ENCODE measurements at regions not wholly inside any gene's neighbourhood (a gene's known extent, or its start where the extent isn't known, plus 50 kb on each side); places are given as distances from the start of the nearest gene placed in this dataset.

- H3K27me3 ChIP-seq = no peaks in the 10 kb centered on the region
- no peak for DNase-seq (ENCODE audit: low spot score in 2 of 2)
- intact Hi-C loops (cut with DNase I) = no loop called here
These were observed 640.2 kb upstream of the KIRREL3 start for GRCh38 chr11:127640561-127641451.

DNA sequence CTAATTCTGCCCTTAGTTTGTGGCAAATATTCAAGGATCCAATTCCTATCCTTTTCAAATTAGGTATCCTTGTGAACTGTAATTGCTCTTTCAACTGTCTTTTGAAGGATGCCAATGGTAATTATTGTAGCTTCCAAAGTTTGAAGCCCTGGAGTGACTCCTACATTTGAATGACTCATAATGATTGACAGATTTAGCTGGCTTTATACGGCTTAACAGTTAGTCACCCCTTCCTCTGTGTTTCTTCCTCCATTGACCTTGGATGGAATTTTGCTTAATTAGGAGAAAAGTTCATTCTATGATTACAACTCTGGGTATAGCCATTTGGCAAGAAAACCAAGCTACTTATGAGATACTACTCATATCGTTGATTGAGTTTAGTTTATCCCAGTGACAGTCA is 639.3 kb upstream of the KIRREL3 start:
- Histone ChIP-seq H3K9me3 (no peaks in the 10 kb centered on the region), H3K36me3 (no peaks in the 10 kb centered on the region), H3K4me1 (no peaks in the 10 kb centered on the region), H3K27me3 (no peaks in the 10 kb centered on the region), H3K4me3 (no peak overlapping the region), H3K27ac (no peak overlapping the region)
- intact Hi-C loops (cut with DNase I) = no loop called here
- TF ChIP-seq, protein P1, sequence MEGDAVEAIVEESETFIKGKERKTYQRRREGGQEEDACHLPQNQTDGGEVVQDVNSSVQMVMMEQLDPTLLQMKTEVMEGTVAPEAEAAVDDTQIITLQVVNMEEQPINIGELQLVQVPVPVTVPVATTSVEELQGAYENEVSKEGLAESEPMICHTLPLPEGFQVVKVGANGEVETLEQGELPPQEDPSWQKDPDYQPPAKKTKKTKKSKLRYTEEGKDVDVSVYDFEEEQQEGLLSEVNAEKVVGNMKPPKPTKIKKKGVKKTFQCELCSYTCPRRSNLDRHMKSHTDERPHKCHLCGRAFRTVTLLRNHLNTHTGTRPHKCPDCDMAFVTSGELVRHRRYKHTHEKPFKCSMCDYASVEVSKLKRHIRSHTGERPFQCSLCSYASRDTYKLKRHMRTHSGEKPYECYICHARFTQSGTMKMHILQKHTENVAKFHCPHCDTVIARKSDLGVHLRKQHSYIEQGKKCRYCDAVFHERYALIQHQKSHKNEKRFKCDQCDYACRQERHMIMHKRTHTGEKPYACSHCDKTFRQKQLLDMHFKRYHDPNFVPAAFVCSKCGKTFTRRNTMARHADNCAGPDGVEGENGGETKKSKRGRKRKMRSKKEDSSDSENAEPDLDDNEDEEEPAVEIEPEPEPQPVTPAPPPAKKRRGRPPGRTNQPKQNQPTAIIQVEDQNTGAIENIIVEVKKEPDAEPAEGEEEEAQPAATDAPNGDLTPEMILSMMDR (IDR thresholded peaks at IDR 0.05) = no peak
- no peak for DNase-seq (ENCODE audit: low spot score in 2 of 2)

More at GRCh38 chr11:127640561-127641451, 640.2 kb upstream of the KIRREL3 start:
- Histone ChIP-seq H3K4me1 (no peaks in the 10 kb centered on the region), H3K36me3 (no peaks in the 10 kb centered on the region), H3K27ac (no peak overlapping the region), H3K4me3 (no peak overlapping the region), H3K9me3 (no peaks in the 10 kb centered on the region)
- TF ChIP-seq, protein P1 (IDR thresholded peaks at IDR 0.05) = no peak

- no peaks in the 10 kb centered on the region for H3K36me3 ChIP-seq
- no peak for DNase-seq (ENCODE audit: low spot score in 2 of 2)
- no peaks in the 10 kb centered on the region for H3K4me1 ChIP-seq
- H3K27me3 ChIP-seq = no peaks in the 10 kb centered on the region
- H3K9me3 ChIP-seq = no peaks in the 10 kb centered on the region
- no peak overlapping the region for H3K27ac ChIP-seq
- no peak overlapping the region for H3K4me3 ChIP-seq
- TF ChIP-seq, protein P1 (IDR thresholded peaks at IDR 0.05) = no peak
- intact Hi-C loops (cut with DNase I) = no loop called here
These were observed 632.6 kb upstream of the KIRREL3 start for GRCh38 chr11:127632976-127633680.

GRCh38 chr11:127632546-127632945 is 632.0 kb upstream of the KIRREL3 start:
- intact Hi-C loops (cut with DNase I) = no loop called here
- no peak for DNase-seq (ENCODE audit: low spot score in 2 of 2)
- Histone ChIP-seq H3K36me3 (no peaks in the 10 kb centered on the region), H3K27me3 (no peaks in the 10 kb centered on the region), H3K4me1 (no peaks in the 10 kb centered on the region), H3K9me3 (no peaks in the 10 kb centered on the region), H3K4me3 (no peak overlapping the region), H3K27ac (no peak overlapping the region)
- TF ChIP-seq, protein P1 (IDR thresholded peaks at IDR 0.05) = no peak

DNA sequence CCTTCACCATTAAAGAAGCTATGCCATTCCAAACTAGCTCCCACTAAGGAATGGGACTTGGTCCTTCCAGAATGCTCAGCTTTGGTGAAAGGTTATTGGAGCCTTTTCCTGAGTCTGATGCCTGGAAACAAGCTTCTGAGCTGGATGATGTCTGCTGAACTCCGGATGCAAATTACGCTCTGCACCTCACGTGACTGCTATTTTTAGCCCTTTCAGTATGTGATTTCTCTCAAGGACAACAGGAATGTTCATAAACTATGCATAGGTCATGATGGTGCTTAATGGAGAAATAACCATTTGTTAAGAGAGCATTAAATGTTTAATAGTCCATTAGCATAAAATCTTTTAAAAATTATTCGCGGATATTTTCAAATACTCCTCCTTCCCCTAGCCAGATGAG is 631.4 kb upstream of the KIRREL3 start:
- no peaks in the 10 kb centered on the region for H3K9me3 ChIP-seq
- H3K4me3 ChIP-seq = no peak overlapping the region
- no peak for DNase-seq (ENCODE audit: low spot score in 2 of 2)
- no peaks in the 10 kb centered on the region for H3K36me3 ChIP-seq
- TF ChIP-seq, protein P1 (IDR thresholded peaks at IDR 0.05) = no peak
- intact Hi-C loops (cut with DNase I) = no loop called here
- no peaks in the 10 kb centered on the region for H3K4me1 ChIP-seq
- H3K27me3 ChIP-seq = no peaks in the 10 kb centered on the region
- no peak overlapping the region for H3K27ac ChIP-seq
